VCaP (cell line): ENCODE measurements at regions not wholly inside any gene's neighbourhood (a gene's known extent, or its start where the extent isn't known, plus 50 kb on each side); places are given as distances from the start of the nearest gene placed in this dataset.

ENCODE experiments used
- H3K27ac ChIP-seq: fragments of 450-650 bp; 2 replicates; pipeline ENCODE4 v1.5.1; 2017
- CTCF ChIP-seq: fragments of 450-650 bp; conservative IDR thresholded peaks from 2 replicates; pipeline ENCODE4 v1.5.1; 2017; ENCODE audit warnings: mild to moderate bottlenecking, moderate library complexity

GRCh38 chr1:93783876-93784275 lies 95.1 kb downstream of the DNTTIP2 start:
- TF ChIP-seq CTCF: no peak
- H3K27ac ChIP-seq: no peak overlapping the region

GRCh38 chr1:93779540-93780165 lies 98.0 kb upstream of the BCAR3 start:
- no peak for TF ChIP-seq CTCF
- H3K27ac ChIP-seq: no peak overlapping the region

GRCh38 chr1:93778457-93778856 lies 96.8 kb upstream of the BCAR3 start:
- no peak overlapping the region for H3K27ac ChIP-seq
- TF ChIP-seq CTCF: no peak

- TF ChIP-seq CTCF: no peak
- H3K27ac ChIP-seq: no peak overlapping the region
These were observed 95.6 kb upstream of the BCAR3 start for GRCh38 chr1:93777255-93777654.

- no peak for TF ChIP-seq CTCF
- H3K27ac ChIP-seq: no peak overlapping the region
These were observed 95.1 kb upstream of the BCAR3 start for GRCh38 chr1:93776728-93777127.

GRCh38 chr1:93775224-93775623 lies 93.6 kb upstream of the BCAR3 start:
- no peak overlapping the region for H3K27ac ChIP-seq
- no peak for TF ChIP-seq CTCF

- no peak for TF ChIP-seq CTCF
- H3K27ac ChIP-seq: no peak overlapping the region
These were observed 93.1 kb upstream of the BCAR3 start for GRCh38 chr1:93774707-93775106.
